ENCODE measurements at regions not wholly inside any gene's neighbourhood (a gene's known extent, or its start where the extent isn't known, plus 50 kb on each side); places are given as distances from the start of the nearest gene placed in this dataset.

DNA sequence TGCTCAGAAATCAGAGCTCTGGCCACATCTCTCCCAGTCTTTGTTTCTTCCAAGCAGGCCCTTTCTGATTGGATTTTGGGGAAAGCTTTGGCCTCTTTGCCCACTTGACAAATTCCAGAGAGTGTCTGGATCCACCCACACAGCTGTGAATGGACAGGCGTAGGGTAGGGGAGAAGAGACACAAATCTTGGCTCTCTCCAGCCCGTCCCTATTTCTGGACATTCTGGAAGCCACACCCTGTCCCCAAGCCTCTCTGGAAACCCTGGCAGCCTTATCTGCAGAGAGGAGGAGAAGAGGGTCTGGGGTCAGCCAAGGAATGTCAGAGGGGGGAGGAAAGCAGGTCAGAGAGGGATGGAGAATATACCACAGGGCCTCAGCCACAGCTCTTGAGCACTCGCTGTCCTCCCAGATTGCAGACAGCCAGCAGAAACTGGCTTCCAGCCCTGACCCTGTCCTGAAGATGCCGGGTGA is 59.5 kb upstream of the WNT11 start:
- TF ChIP-seq, protein P1, sequence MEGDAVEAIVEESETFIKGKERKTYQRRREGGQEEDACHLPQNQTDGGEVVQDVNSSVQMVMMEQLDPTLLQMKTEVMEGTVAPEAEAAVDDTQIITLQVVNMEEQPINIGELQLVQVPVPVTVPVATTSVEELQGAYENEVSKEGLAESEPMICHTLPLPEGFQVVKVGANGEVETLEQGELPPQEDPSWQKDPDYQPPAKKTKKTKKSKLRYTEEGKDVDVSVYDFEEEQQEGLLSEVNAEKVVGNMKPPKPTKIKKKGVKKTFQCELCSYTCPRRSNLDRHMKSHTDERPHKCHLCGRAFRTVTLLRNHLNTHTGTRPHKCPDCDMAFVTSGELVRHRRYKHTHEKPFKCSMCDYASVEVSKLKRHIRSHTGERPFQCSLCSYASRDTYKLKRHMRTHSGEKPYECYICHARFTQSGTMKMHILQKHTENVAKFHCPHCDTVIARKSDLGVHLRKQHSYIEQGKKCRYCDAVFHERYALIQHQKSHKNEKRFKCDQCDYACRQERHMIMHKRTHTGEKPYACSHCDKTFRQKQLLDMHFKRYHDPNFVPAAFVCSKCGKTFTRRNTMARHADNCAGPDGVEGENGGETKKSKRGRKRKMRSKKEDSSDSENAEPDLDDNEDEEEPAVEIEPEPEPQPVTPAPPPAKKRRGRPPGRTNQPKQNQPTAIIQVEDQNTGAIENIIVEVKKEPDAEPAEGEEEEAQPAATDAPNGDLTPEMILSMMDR (conservative IDR thresholded peaks at IDR 0.05; ENCODE audit: low read length): no peak
- TF ChIP-seq EZH2phosphoT487 (IDR thresholded peaks at IDR 0.05; ENCODE audit: borderline replicate concordance, low read depth, low read length): no peak
